LoVo (cell line): ENCODE measurements at regions not wholly inside any gene's neighbourhood (a gene's known extent, or its start where the extent isn't known, plus 50 kb on each side); places are given as distances from the start of the nearest gene placed in this dataset.
"Not testable (repeated sequence)": the region's sequence is repeated elsewhere in the genome, so short reads cannot be mapped to it uniquely, and the experiment has no call there.

Experiments
- DNase-seq: peaks from one replicate; pipeline ENCODE4 v3.0.0-alpha.2; 2016; ENCODE audit warnings: low spot score

DNA sequence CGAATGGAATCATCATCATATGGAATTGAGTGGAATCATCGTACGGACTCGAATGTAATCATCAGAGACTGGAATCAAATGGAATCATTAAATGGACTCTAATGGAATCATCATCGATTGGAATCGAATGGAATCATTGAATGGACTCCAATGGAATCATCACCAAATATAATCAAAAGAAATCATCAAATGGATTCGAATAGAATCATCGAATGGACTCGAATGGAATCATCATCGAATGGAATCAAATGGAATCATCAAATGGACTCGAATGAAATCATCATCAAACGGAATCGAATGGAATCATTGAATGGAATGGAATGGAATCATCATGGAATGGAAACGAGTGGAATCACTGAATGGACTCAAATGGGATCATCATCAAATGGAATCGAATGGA lies 233.5 kb downstream of the SHCBP1 start:
- not testable (repeated sequence) for DNase-seq

DNA sequence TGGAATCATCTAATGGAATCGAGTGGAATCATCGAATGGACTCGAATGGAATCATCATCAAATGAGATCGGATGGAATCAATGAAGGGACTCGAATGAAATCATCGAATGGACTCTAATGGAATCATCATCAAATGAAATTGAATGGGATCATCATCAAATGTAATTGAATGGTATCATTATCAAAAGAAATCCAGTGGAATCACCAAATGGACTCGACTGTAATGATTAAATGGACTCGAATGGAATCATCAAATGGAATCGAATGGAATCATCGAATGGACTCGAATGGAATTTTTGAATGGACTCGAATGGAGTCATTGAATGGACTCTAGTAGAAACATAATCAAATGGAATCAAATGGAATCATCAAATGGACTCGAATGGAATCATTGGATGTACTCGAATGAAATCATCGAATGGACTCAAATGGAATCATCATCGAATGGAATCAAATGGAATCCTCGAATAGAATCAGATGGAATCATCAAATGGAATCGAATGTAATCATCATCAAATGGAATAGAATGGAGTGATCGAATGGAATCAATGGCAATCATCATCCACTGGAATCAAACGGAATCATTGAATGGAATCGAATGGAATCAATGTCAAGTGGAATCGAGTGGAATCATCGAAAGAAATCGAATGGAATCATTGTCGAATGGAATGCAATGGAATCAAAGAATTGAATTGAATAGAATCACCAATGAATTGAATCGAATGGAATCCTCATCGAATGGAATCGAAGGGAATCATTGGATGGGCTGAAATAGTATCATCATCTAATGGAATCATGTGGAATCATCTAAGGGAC lies 234.2 kb downstream of the SHCBP1 start:
- DNase-seq: not testable (repeated sequence)

DNA sequence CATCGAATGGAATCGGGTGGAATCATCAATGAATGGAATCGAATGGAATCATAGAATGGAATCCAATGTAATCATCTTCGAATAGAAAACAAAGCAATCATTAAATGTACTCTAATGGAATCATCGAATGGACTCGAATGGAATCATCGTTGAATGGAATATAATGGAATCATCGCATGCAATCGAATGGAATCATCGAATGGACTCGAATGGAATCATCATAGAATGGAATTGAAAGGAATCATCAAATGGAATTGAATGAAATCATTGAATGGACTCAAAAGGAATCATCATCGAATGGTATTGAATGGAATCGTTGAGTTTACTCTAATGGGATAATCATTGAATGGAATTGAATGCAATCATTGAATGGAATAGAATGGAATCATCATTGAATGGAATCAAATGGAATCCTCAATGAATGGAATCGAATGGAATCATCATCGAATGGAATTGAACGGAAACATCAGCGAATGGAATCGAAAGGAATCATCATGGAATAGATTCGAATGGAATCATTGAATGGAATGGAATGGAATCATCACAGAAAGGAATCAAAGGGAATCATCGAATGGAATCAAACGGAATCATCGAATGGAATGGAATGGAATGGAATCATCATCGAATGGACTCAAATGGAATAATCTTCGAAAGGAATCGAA lies 234.9 kb downstream of the SHCBP1 start:
- DNase-seq: peak; percentile 34

DNA sequence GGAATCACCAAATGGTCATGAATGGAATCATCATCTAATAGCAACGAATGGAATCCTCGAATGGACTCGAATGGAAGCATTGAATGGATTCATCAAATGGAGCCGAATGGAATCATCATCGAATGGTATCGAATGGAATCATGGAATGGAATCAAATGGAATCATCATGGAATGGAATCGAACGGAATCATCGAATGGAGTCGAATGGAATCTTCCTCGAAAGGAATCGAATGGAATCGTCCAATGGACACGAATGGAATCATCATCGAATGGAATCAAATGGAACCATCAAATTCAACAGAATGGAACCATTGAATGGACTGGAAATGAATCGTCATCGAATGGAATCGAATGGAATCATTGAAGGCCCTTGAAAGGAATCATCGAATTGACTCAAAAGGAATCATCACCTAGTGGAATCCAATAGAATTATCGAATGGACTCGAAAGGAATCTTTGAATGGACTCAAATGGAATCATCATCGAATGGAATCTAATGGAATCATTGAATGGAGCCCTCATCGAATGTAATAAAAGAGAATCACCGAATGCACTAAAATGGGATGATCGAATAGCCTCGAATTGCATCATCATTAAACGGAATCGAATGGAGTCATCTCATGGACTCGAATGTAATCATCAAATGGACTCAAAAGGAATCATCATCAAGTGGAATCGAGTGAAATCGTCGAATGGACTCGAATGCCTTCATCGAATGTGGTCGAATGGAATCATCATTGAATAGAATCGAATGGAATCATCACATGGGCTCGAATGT lies 236.7 kb downstream of the SHCBP1 start:
- DNase-seq: peak; percentile 20

GRCh38 chr16:46383581-46383980 lies 237.6 kb downstream of the SHCBP1 start:
- DNase-seq: not testable (repeated sequence)

DNA sequence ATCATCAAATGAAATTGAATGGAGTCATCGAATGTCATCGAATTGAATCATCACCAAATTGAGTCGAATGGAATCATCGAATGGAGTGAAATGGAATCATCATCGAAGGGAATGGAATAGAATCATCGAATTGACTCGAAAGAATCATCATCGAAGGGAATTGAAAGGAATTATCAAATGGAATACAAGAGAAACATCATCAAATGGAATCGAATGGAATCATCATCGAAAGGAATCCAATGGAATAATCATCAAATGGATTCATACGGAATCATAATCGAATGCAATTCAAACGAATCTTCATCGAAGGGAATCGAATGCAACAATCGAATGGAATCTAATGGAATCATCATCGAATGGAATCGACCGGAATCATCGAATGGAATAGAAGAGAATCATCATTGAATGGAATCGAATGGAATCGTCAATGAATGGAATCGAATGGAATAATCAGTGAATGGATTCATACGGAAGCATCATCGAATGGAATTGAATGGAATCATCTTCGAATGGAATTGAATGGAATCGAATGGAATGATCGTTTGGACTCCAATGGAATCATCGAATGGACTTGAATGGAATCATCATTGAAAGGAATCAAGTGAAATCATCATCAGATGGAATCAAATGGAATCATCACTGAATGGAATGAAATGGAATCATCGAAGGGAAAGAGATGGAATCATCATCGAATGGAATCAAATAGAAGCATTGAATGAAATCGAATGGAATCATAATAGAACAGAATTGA lies 238.2 kb downstream of the SHCBP1 start:
- DNase-seq: not testable (repeated sequence)

- DNase-seq: not testable (repeated sequence)
Measured at GRCh38 chr16:46382079-46382478, 239.1 kb downstream of the SHCBP1 start.

DNA sequence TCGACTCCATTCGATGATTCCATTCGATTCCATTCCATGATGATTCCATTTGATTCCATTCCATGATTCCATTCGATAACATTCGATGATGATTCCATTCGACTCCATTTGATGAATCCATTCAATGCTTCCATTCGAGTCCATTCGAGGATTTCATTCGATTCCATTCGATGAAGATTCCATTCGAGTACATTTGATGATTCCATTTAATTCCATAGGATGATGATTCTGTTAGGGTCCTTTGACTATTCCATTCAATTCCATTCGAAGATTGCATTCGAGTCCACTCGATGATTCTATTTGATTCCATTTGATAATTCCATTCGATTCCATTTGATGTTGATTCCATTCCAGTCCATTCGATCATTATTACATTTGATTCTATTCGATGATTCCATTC lies 239.8 kb downstream of the SHCBP1 start:
- not testable (repeated sequence) for DNase-seq
